ENCODE measurements at regions not wholly inside any gene's neighbourhood (a gene's known extent, or its start where the extent isn't known, plus 50 kb on each side); places are given as distances from the start of the nearest gene placed in this dataset.

- Mint-ChIP-seq H3K27ac (ENCODE audit: low read depth, unreplicated experiment) (no peak overlapping the region), H3K9me3 (ENCODE audit: unreplicated experiment) (no peaks in the 10 kb centered on the region), H3K4me3 (ENCODE audit: unreplicated experiment) (no peak overlapping the region), H3K4me1 (ENCODE audit: insufficient read depth, unreplicated experiment) (peaks cover 18% of the 10 kb centered on the region), H3K36me3 (ENCODE audit: insufficient read depth, unreplicated experiment) (peaks cover 18% of the 10 kb centered on the region), H3K27me3 (ENCODE audit: insufficient read depth, unreplicated experiment) (no peaks in the 10 kb centered on the region)
- BruUV-seq (replicated peaks), result no TSS peak
- ChIA-PET POLR2A (no interaction called here), CTCF (interaction anchor here (0.8 kb wide), 1 partner anchor 14 kb away, joined by 3 read pairs; no protein-coding TSS in a partner anchor)
- TF ChIP-seq, protein P1, sequence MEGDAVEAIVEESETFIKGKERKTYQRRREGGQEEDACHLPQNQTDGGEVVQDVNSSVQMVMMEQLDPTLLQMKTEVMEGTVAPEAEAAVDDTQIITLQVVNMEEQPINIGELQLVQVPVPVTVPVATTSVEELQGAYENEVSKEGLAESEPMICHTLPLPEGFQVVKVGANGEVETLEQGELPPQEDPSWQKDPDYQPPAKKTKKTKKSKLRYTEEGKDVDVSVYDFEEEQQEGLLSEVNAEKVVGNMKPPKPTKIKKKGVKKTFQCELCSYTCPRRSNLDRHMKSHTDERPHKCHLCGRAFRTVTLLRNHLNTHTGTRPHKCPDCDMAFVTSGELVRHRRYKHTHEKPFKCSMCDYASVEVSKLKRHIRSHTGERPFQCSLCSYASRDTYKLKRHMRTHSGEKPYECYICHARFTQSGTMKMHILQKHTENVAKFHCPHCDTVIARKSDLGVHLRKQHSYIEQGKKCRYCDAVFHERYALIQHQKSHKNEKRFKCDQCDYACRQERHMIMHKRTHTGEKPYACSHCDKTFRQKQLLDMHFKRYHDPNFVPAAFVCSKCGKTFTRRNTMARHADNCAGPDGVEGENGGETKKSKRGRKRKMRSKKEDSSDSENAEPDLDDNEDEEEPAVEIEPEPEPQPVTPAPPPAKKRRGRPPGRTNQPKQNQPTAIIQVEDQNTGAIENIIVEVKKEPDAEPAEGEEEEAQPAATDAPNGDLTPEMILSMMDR (IDR thresholded peaks at IDR 0.05; ENCODE audit: unreplicated experiment), result no peak
- DNase-seq (ENCODE audit: unreplicated experiment), result no peak
- intact Hi-C loops (cut with micrococcal nuclease), result no loop called here
Measured at GRCh38 chr12:87784350-87784749, 244.9 kb downstream of the C12orf50 start.

- CTCF ChIA-PET, result interaction anchor here (0.8 kb wide), 1 partner anchor 15 kb away, joined by 3 read pairs; no protein-coding TSS in a partner anchor
Measured at GRCh38 chr12:87783467-87783866, 245.7 kb downstream of the C12orf50 start.

DNA sequence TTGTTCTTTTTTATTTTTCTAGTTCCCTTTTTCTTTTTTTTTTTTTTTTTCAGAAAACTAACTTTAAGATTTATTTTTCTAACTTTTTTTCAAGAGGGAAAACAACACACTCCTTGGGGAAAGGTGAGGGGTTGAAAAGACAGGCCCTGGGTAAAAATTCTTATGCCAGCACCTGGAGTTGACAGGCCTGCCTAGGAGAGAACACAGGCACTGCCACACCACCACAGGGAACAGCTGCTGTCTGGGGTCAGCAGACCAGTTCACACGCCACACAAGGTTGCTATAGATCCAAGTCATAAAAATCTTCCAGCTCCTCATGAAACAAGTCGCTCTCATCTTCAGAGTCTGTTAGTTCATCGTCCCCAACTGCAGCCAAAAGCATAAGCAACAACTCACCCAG, 246.4 kb downstream of the C12orf50 start:
- TF ChIP-seq, protein P1 (IDR thresholded peaks at IDR 0.05; ENCODE audit: unreplicated experiment), result no peak
- no peaks in the 10 kb centered on the region for H3K9me3 Mint-ChIP-seq (ENCODE audit: unreplicated experiment)
- H3K36me3 Mint-ChIP-seq (ENCODE audit: insufficient read depth, unreplicated experiment), result peaks cover 12% of the 10 kb centered on the region
- H3K27me3 Mint-ChIP-seq (ENCODE audit: insufficient read depth, unreplicated experiment), result no peaks in the 10 kb centered on the region
- H3K4me1 Mint-ChIP-seq (ENCODE audit: insufficient read depth, unreplicated experiment), result peaks cover 25% of the 10 kb centered on the region
- no peak overlapping the region for H3K27ac Mint-ChIP-seq (ENCODE audit: low read depth, unreplicated experiment)
- no peak overlapping the region for H3K4me3 Mint-ChIP-seq (ENCODE audit: unreplicated experiment)
- ChIA-PET POLR2A (no interaction called here), CTCF (no interaction called here)
- no TSS peak for BruUV-seq (replicated peaks)
- intact Hi-C loops (cut with micrococcal nuclease), result no loop called here
- DNase-seq (ENCODE audit: unreplicated experiment), result no peak

More at GRCh38 chr12:87783467-87783866, 245.7 kb downstream of the C12orf50 start:
- Mint-ChIP-seq H3K36me3 (ENCODE audit: insufficient read depth, unreplicated experiment) (peaks cover 13% of the 10 kb centered on the region), H3K9me3 (ENCODE audit: unreplicated experiment) (no peaks in the 10 kb centered on the region), H3K4me3 (ENCODE audit: unreplicated experiment) (no peak overlapping the region), H3K27me3 (ENCODE audit: insufficient read depth, unreplicated experiment) (no peaks in the 10 kb centered on the region), H3K4me1 (ENCODE audit: insufficient read depth, unreplicated experiment) (peaks cover 25% of the 10 kb centered on the region), H3K27ac (ENCODE audit: low read depth, unreplicated experiment) (no peak overlapping the region)
- no TSS peak for BruUV-seq (replicated peaks)
- TF ChIP-seq, protein P1 (IDR thresholded peaks at IDR 0.05; ENCODE audit: unreplicated experiment), result no peak
- intact Hi-C loops (cut with micrococcal nuclease), result no loop called here
- POLR2A ChIA-PET, result no interaction called here
- no peak for DNase-seq (ENCODE audit: unreplicated experiment)

- no peaks in the 10 kb centered on the region for H3K27me3 Mint-ChIP-seq (ENCODE audit: insufficient read depth, unreplicated experiment)
- intact Hi-C loops (cut with micrococcal nuclease), result no loop called here
- H3K36me3 Mint-ChIP-seq (ENCODE audit: insufficient read depth, unreplicated experiment), result peaks cover 12% of the 10 kb centered on the region
- no TSS peak for BruUV-seq (replicated peaks)
- TF ChIP-seq, protein P1 (IDR thresholded peaks at IDR 0.05; ENCODE audit: unreplicated experiment), result no peak
- H3K27ac Mint-ChIP-seq (ENCODE audit: low read depth, unreplicated experiment), result peak overlapping the region; percentile 56
- no peaks in the 10 kb centered on the region for H3K9me3 Mint-ChIP-seq (ENCODE audit: unreplicated experiment)
- peak; percentile 75 for DNase-seq (ENCODE audit: unreplicated experiment)
- ChIA-PET POLR2A (no interaction called here), CTCF (interaction anchor here (0.8 kb wide), 1 partner anchor 513 kb away, joined by 3 read pairs; no protein-coding TSS in a partner anchor)
- peaks cover 25% of the 10 kb centered on the region for H3K4me1 Mint-ChIP-seq (ENCODE audit: insufficient read depth, unreplicated experiment)
- H3K4me3 Mint-ChIP-seq (ENCODE audit: unreplicated experiment), result no peak overlapping the region
Measured at GRCh38 chr12:87779858-87780498, 249.2 kb downstream of the C12orf50 start.
